ENCODE measurements at regions not wholly inside any gene's neighbourhood (a gene's known extent, or its start where the extent isn't known, plus 50 kb on each side); places are given as distances from the start of the nearest gene placed in this dataset.
A peak's percentile ranks its signal among the peaks of the same experiment; 100 is the strongest.

GRCh38 chr11:23990346-23991164 lies 506.3 kb upstream of the LUZP2 start:
- no peak overlapping the region for H3K4me3 ChIP-seq
- 19 to 88% (median 75%) methylated on average over 1 to 2 of the region's 2 CpGs; no CpG with 5 or more reads in 3 of the 10 experiments for WGBS, 10 experiments
- ATAC-seq (replicated peaks in 6 of 8) = peak in 5 of 8 experiments; percentile 58 to 81 (median 65)
- peaks cover 0 to 7% of the 10 kb centered on the region in 2 donors for H3K4me1 ChIP-seq (replicated peaks in 1 of 2)
- in situ Hi-C loops (cut with MboI; ENCODE audit: low pct_unique_long_range_greater_than_20kb in 2 of 9, low sequenced_read_pairs in 9 of 9, unreplicated experiment in 9 of 9) = no loop called here
- no peak overlapping the region for H3K27ac ChIP-seq

GRCh38 chr11:23991165-23991539 lies 505.7 kb upstream of the LUZP2 start:
- H3K27ac ChIP-seq = no peak overlapping the region
- H3K4me1 ChIP-seq (replicated peaks in 1 of 2) = peaks cover 0 to 7% of the 10 kb centered on the region in 2 donors
- in situ Hi-C loops (cut with MboI; ENCODE audit: low pct_unique_long_range_greater_than_20kb in 2 of 9, low sequenced_read_pairs in 9 of 9, unreplicated experiment in 9 of 9) = no loop called here
- ATAC-seq (replicated peaks in 6 of 8) = no peak
- H3K4me3 ChIP-seq = no peak overlapping the region
- 0 to 92% (median 47%) methylated on average over 2 of the region's 2 CpGs; no CpG with 5 or more reads in 4 of the 10 experiments for WGBS, 10 experiments

GRCh38 chr11:23995891-23996290 lies 501.0 kb upstream of the LUZP2 start:
- in situ Hi-C loops (cut with MboI; ENCODE audit: low pct_unique_long_range_greater_than_20kb in 2 of 9, low sequenced_read_pairs in 9 of 9, unreplicated experiment in 9 of 9) = no loop called here
- ATAC-seq (replicated peaks in 6 of 8) = peak in 1 of 8 experiments; percentile 73
- Histone ChIP-seq H3K4me1 (replicated peaks in 1 of 2) (peaks cover 0 to 2% of the 10 kb centered on the region in 2 donors), H3K4me3 (no peak overlapping the region), H3K27ac (no peak overlapping the region)

- Histone ChIP-seq H3K4me3 (no peak overlapping the region), H3K4me1 (replicated peaks in 1 of 2) (no peaks in the 10 kb centered on the region), H3K27ac (no peak overlapping the region)
- in situ Hi-C loops (cut with MboI; ENCODE audit: low pct_unique_long_range_greater_than_20kb in 2 of 9, low sequenced_read_pairs in 9 of 9, unreplicated experiment in 9 of 9) = no loop called here
- ATAC-seq (replicated peaks in 6 of 8) = no peak
- 80 to 100% (median 100%) methylated on average over 1 of the region's 1 CpG; no CpG with 5 or more reads in 7 of the 10 experiments for WGBS, 10 experiments
Observed at GRCh38 chr11:23997356-23997755, 499.5 kb upstream of the LUZP2 start.

- Histone ChIP-seq H3K4me1 (replicated peaks in 1 of 2) (no peaks in the 10 kb centered on the region), H3K27ac (no peak overlapping the region), H3K4me3 (no peak overlapping the region)
- in situ Hi-C loops (cut with MboI; ENCODE audit: low pct_unique_long_range_greater_than_20kb in 2 of 9, low sequenced_read_pairs in 9 of 9, unreplicated experiment in 9 of 9) = no loop called here
- ATAC-seq (replicated peaks in 6 of 8) = no peak
Observed at GRCh38 chr11:24005202-24005876, 491.5 kb upstream of the LUZP2 start.

- Histone ChIP-seq H3K4me3 (no peak overlapping the region), H3K4me1 (replicated peaks in 1 of 2) (no peaks in the 10 kb centered on the region), H3K27ac (no peak overlapping the region)
- WGBS, 10 experiments = 7 to 91% (median 51%) methylated on average over 2 to 3 of the region's 3 CpGs; no CpG with 5 or more reads in 2 of the 10 experiments
- in situ Hi-C loops (cut with MboI; ENCODE audit: low pct_unique_long_range_greater_than_20kb in 2 of 9, low sequenced_read_pairs in 9 of 9, unreplicated experiment in 9 of 9) = no loop called here
- ATAC-seq (replicated peaks in 6 of 8) = no peak
Observed at GRCh38 chr11:24043842-24044241, 453.0 kb upstream of the LUZP2 start.

- H3K4me1 ChIP-seq (replicated peaks in 1 of 2) = no peaks in the 10 kb centered on the region
- no peak overlapping the region for H3K4me3 ChIP-seq
- 0 to 100% (median 57%) methylated on average over 1 of the region's 1 CpG; no CpG with 5 or more reads in 1 of the 10 experiments for WGBS, 10 experiments
- ATAC-seq (replicated peaks in 6 of 8) = peak in 2 of 8 experiments; percentile 39 to 58
- H3K27ac ChIP-seq = no peak overlapping the region
- in situ Hi-C loops (cut with MboI; ENCODE audit: low pct_unique_long_range_greater_than_20kb in 2 of 9, low sequenced_read_pairs in 9 of 9, unreplicated experiment in 9 of 9) = no loop called here
Observed at GRCh38 chr11:24046731-24047130, 450.1 kb upstream of the LUZP2 start.

- ATAC-seq (replicated peaks in 6 of 8) = no peak
- in situ Hi-C loops (cut with MboI; ENCODE audit: low pct_unique_long_range_greater_than_20kb in 2 of 9, low sequenced_read_pairs in 9 of 9, unreplicated experiment in 9 of 9) = no loop called here
- no peak overlapping the region for H3K4me3 ChIP-seq
- no peak overlapping the region for H3K27ac ChIP-seq
- H3K4me1 ChIP-seq (replicated peaks in 1 of 2) = peaks cover 0 to 7% of the 10 kb centered on the region in 2 donors
Observed at GRCh38 chr11:24056051-24056450, 440.8 kb upstream of the LUZP2 start.

GRCh38 chr11:24060125-24060524 lies 436.7 kb upstream of the LUZP2 start:
- Histone ChIP-seq H3K4me1 (replicated peaks in 1 of 2) (peaks cover 0 to 11% of the 10 kb centered on the region in 2 donors), H3K4me3 (no peak overlapping the region), H3K27ac (no peak overlapping the region)
- in situ Hi-C loops (cut with MboI; ENCODE audit: low pct_unique_long_range_greater_than_20kb in 2 of 9, low sequenced_read_pairs in 9 of 9, unreplicated experiment in 9 of 9) = no loop called here
- no peak for ATAC-seq (replicated peaks in 6 of 8)
- 67 to 100% (median 91%) methylated on average over 1 to 3 of the region's 3 CpGs; no CpG with 5 or more reads in 3 of the 10 experiments for WGBS, 10 experiments

- Histone ChIP-seq H3K4me3 (no peak overlapping the region), H3K27ac (no peak overlapping the region), H3K4me1 (replicated peaks in 1 of 2) (peaks cover 0 to 11% of the 10 kb centered on the region in 2 donors)
- ATAC-seq (replicated peaks in 6 of 8) = peak in 5 of 8 experiments; percentile 30 to 98 (median 62)
- 10 to 92% (median 60%) methylated on average over 1 to 6 of the region's 6 CpGs; no CpG with 5 or more reads in 1 of the 10 experiments for WGBS, 10 experiments
- in situ Hi-C loops (cut with MboI; ENCODE audit: low pct_unique_long_range_greater_than_20kb in 2 of 9, low sequenced_read_pairs in 9 of 9, unreplicated experiment in 9 of 9) = no loop called here
Observed at GRCh38 chr11:24064309-24064903, 432.4 kb upstream of the LUZP2 start.

GRCh38 chr11:24068197-24068596 lies 428.7 kb upstream of the LUZP2 start:
- ATAC-seq (replicated peaks in 6 of 8) = no peak
- Histone ChIP-seq H3K4me3 (no peak overlapping the region), H3K27ac (no peak overlapping the region), H3K4me1 (replicated peaks in 1 of 2) (peaks cover 0 to 11% of the 10 kb centered on the region in 2 donors)
- in situ Hi-C loops (cut with MboI; ENCODE audit: low pct_unique_long_range_greater_than_20kb in 2 of 9, low sequenced_read_pairs in 9 of 9, unreplicated experiment in 9 of 9) = no loop called here
- 31 to 100% (median 95%) methylated on average over 1 to 2 of the region's 2 CpGs; no CpG with 5 or more reads in 1 of the 10 experiments for WGBS, 10 experiments

GRCh38 chr11:24070435-24070834 lies 426.4 kb upstream of the LUZP2 start:
- no peak overlapping the region for H3K4me3 ChIP-seq
- no peak overlapping the region for H3K27ac ChIP-seq
- WGBS, 10 experiments = 0 to 100% (median 50%) methylated on average over 1 to 3 of the region's 3 CpGs
- in situ Hi-C loops (cut with MboI; ENCODE audit: low pct_unique_long_range_greater_than_20kb in 2 of 9, low sequenced_read_pairs in 9 of 9, unreplicated experiment in 9 of 9) = no loop called here
- H3K4me1 ChIP-seq (replicated peaks in 1 of 2) = no peaks in the 10 kb centered on the region
- ATAC-seq (replicated peaks in 6 of 8) = no peak

- H3K4me3 ChIP-seq = no peak overlapping the region
- WGBS, 10 experiments = 0 to 100% (median 69%) methylated on average over 1 to 3 of the region's 3 CpGs
- H3K27ac ChIP-seq = no peak overlapping the region
- H3K4me1 ChIP-seq (replicated peaks in 1 of 2) = peaks cover 0 to 13% of the 10 kb centered on the region in 2 donors
- in situ Hi-C loops (cut with MboI; ENCODE audit: low pct_unique_long_range_greater_than_20kb in 2 of 9, low sequenced_read_pairs in 9 of 9, unreplicated experiment in 9 of 9) = no loop called here
- peak in 4 of 8 experiments; percentile 46 to 95 (median 54) for ATAC-seq (replicated peaks in 6 of 8)
Observed at GRCh38 chr11:24078018-24078417, 418.8 kb upstream of the LUZP2 start.

Data from motor neuron (in vitro differentiated cells).